NB4 (cell line): ENCODE measurements at regions not wholly inside any gene's neighbourhood (a gene's known extent, or its start where the extent isn't known, plus 50 kb on each side); places are given as distances from the start of the nearest gene placed in this dataset.
"Not testable (repeated sequence)": the region's sequence is repeated elsewhere in the genome, so short reads cannot be mapped to it uniquely, and the experiment has no call there.

Source experiments
- DNase-seq: peaks from one replicate; pipeline ENCODE4 v3.0.0; 2010; ENCODE audit warnings: low read depth
- H3K4me3 ChIP-seq: one replicate; pipeline ENCODE4 v1.5.1; 2011; ENCODE audit warnings: mild to moderate bottlenecking, low read depth, low read length, moderate library complexity
- CTCF ChIP-seq: IDR thresholded peaks from one replicate; pipeline ENCODE4 v1.5.1; 2012; ENCODE audit warnings: low read depth, low read length
- MAX ChIP-seq: IDR thresholded peaks from 2 replicates; pipeline ENCODE4 v1.6.1; 2011; ENCODE audit warnings: low read depth, low read length
- MYC ChIP-seq: IDR thresholded peaks from 2 replicates; pipeline ENCODE4 v1.6.1; 2011; ENCODE audit warnings: low read depth, low read length
- POLR2A ChIP-seq: IDR thresholded peaks from 2 replicates; pipeline ENCODE4 v1.6.1; 2011; ENCODE audit warnings: mild to moderate bottlenecking; ENCODE audit not compliant: insufficient read length; ENCODE audit errors: extremely low read depth

DNA sequence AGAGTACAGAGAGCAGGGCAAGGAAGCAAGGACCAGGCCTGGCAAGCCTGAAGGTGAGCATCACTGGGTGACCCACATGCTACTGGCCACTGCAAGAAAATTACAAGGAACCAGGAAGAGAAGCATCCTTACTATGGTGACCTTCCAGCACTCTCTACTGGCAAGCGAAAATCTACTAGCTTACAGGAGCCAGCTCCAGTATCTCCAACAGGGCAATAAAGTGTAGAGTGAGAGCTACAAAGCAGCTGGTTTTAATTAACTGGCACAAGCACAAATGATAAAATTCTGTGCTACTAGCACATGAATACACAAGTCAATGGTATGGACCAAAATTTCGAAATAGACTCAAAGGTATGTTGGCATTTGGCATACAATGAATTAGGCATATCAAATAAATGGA is 113.3 kb upstream of the CAST start:
- DNase-seq: no peak
- TF ChIP-seq CTCF (no peak), MAX (no peak), POLR2A (no peak), MYC (no peak)
- no peak overlapping the region for H3K4me3 ChIP-seq

GRCh38 chr5:96560857-96561256 is 101.3 kb upstream of the CAST start:
- not testable (repeated sequence) for H3K4me3 ChIP-seq, DNase-seq

DNA sequence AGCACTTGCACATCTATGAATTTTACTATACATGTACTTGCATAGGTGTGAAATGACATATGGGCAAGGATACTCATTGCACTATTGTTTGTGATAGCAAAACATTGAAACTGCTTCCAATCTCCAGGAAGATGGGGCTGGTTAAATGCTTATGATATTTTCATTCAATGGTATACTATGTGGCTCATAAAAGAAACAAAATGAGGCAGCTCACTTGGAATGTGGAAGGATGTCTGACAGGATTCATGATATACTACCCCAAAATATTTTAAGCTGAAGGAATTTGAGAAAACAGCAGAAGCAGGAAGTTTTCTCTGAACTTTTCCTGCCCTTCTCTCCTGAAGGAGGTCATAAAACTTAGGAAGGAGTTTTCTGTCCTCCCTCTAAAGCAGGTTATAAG is 99.6 kb upstream of the CAST start:
- no peak for DNase-seq
- TF ChIP-seq POLR2A (no peak), MAX (no peak), CTCF (no peak), MYC (no peak)
- H3K4me3 ChIP-seq: no peak overlapping the region

DNA sequence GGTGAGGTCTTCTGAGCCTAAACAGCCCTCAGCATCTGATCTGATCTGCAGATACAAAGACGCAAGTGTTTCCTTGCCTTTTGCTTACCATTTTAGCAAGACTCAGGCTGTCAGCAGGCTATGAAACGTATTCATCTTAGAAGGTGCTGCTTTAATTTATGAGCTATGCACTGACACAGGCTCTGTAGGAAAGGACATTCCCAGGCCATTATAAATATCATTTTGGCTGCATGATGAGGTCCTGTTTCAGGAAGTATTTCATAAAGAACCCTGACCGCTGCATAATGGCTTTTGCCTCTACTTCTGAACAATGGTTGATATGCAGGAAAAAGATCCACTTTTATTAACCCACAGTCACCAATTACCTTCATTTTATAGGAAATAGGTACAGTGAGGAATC is 98.4 kb upstream of the CAST start:
- no peak for TF ChIP-seq CTCF
- TF ChIP-seq MAX: no peak
- TF ChIP-seq MYC: no peak
- no peak for TF ChIP-seq POLR2A
- DNase-seq: no peak
- no peak overlapping the region for H3K4me3 ChIP-seq

- DNase-seq: no peak
- H3K4me3 ChIP-seq: no peak overlapping the region
- no peak for TF ChIP-seq MYC
- TF ChIP-seq MAX: no peak
- TF ChIP-seq POLR2A: no peak
- TF ChIP-seq CTCF: no peak
Measured at GRCh38 chr5:96565582-96566265, 96.5 kb upstream of the CAST start.

- TF ChIP-seq POLR2A (no peak), MYC (no peak), CTCF (no peak)
- DNase-seq: no peak
- H3K4me3 ChIP-seq: no peak overlapping the region
Measured at GRCh38 chr5:96566833-96567587, 95.2 kb upstream of the CAST start.
